C4-2B (cell line): ENCODE measurements at regions not wholly inside any gene's neighbourhood (a gene's known extent, or its start where the extent isn't known, plus 50 kb on each side); places are given as distances from the start of the nearest gene placed in this dataset.

ENCODE experiments used
- CTCF ChIP-seq: fragments of 450-650 bp; conservative IDR thresholded peaks from 2 replicates; pipeline ENCODE4 v1.5.1; 2017; ENCODE audit warnings: mild to moderate bottlenecking
- ZFX ChIP-seq: fragments of 450-650 bp; IDR thresholded peaks from 2 replicates; pipeline ENCODE4 v1.6.1; 2017

GRCh38 chr6:28664870-28665396 lies 139.3 kb downstream of the GPX5 start:
- TF ChIP-seq CTCF, result no peak
- no peak for TF ChIP-seq ZFX
